ENCODE measurements at regions not wholly inside any gene's neighbourhood (a gene's known extent, or its start where the extent isn't known, plus 50 kb on each side); places are given as distances from the start of the nearest gene placed in this dataset.
"Not testable (repeated sequence)": the region's sequence is repeated elsewhere in the genome, so short reads cannot be mapped to it uniquely, and the experiment has no call there.

- not testable (repeated sequence) for TF ChIP-seq POLR2A, CTCF (IDR thresholded peaks at IDR 0.05)
Observed at GRCh38 chr20:29761621-29762385, 1495.7 kb upstream of the DEFB115 start.

Data from lower leg skin (tissue), 3 donors.